KOPT-K1 (cell line): ENCODE measurements at regions not wholly inside any gene's neighbourhood (a gene's known extent, or its start where the extent isn't known, plus 50 kb on each side); places are given as distances from the start of the nearest gene placed in this dataset.

Experiments used
- H3K27ac ChIP-seq: fragments of 200-600 bp; sonication (generic); 2 replicates; pipeline ENCODE4 v1.5.1; 2016; ENCODE audit warnings: antibody characterized with exemption, mild to moderate bottlenecking, low read depth, low read length; ENCODE audit not compliant: poor library complexity, severe bottlenecking
- H3K36me3 ChIP-seq: fragments of 200-600 bp; sonication (generic); 2 replicates; pipeline ENCODE4 v1.5.1; 2017; ENCODE audit warnings: antibody characterized with exemption, mild to moderate bottlenecking, low read length, moderate library complexity; ENCODE audit not compliant: insufficient read depth
- H3K9me3 ChIP-seq: fragments of 200-600 bp; sonication (generic); 2 replicates; pipeline ENCODE4 v1.5.1; 2017; ENCODE audit warnings: antibody characterized with exemption, low read length, mild to moderate bottlenecking; ENCODE audit not compliant: insufficient read depth, poor library complexity, severe bottlenecking

- no peaks in the 10 kb centered on the region for H3K36me3 ChIP-seq
- no peak overlapping the region for H3K27ac ChIP-seq
- no peaks in the 10 kb centered on the region for H3K9me3 ChIP-seq
Measured at GRCh38 chr1:90414201-90414600, 302.9 kb downstream of the BARHL2 start.

- H3K27ac ChIP-seq: no peak overlapping the region
- H3K36me3 ChIP-seq: no peaks in the 10 kb centered on the region
- H3K9me3 ChIP-seq: no peaks in the 10 kb centered on the region
Measured at GRCh38 chr1:90413519-90413918, 303.6 kb downstream of the BARHL2 start.

GRCh38 chr1:90412563-90412962 lies 304.5 kb downstream of the BARHL2 start:
- Histone ChIP-seq H3K27ac (no peak overlapping the region), H3K36me3 (no peaks in the 10 kb centered on the region), H3K9me3 (no peaks in the 10 kb centered on the region)

GRCh38 chr1:90411185-90411584 lies 305.9 kb downstream of the BARHL2 start:
- Histone ChIP-seq H3K9me3 (no peaks in the 10 kb centered on the region), H3K27ac (no peak overlapping the region), H3K36me3 (no peaks in the 10 kb centered on the region)

GRCh38 chr1:90407737-90408136 lies 309.4 kb downstream of the BARHL2 start:
- Histone ChIP-seq H3K9me3 (no peaks in the 10 kb centered on the region), H3K36me3 (no peaks in the 10 kb centered on the region), H3K27ac (no peak overlapping the region)

GRCh38 chr1:90405726-90406125 lies 311.4 kb downstream of the BARHL2 start:
- no peaks in the 10 kb centered on the region for H3K9me3 ChIP-seq
- no peaks in the 10 kb centered on the region for H3K36me3 ChIP-seq
- no peak overlapping the region for H3K27ac ChIP-seq

- H3K36me3 ChIP-seq: no peaks in the 10 kb centered on the region
- no peak overlapping the region for H3K27ac ChIP-seq
- no peaks in the 10 kb centered on the region for H3K9me3 ChIP-seq
Measured at GRCh38 chr1:90402893-90403849, 313.9 kb downstream of the BARHL2 start.

- H3K36me3 ChIP-seq: no peaks in the 10 kb centered on the region
- H3K27ac ChIP-seq: no peak overlapping the region
- H3K9me3 ChIP-seq: no peaks in the 10 kb centered on the region
Measured at GRCh38 chr1:90400131-90400530, 317.0 kb downstream of the BARHL2 start.

- no peaks in the 10 kb centered on the region for H3K9me3 ChIP-seq
- no peak overlapping the region for H3K27ac ChIP-seq
- no peaks in the 10 kb centered on the region for H3K36me3 ChIP-seq
Measured at GRCh38 chr1:90396917-90397316, 320.2 kb downstream of the BARHL2 start.

- Histone ChIP-seq H3K36me3 (no peaks in the 10 kb centered on the region), H3K27ac (no peak overlapping the region), H3K9me3 (no peaks in the 10 kb centered on the region)
Measured at GRCh38 chr1:90394247-90394646, 322.9 kb downstream of the BARHL2 start.

- no peaks in the 10 kb centered on the region for H3K9me3 ChIP-seq
- H3K27ac ChIP-seq: no peak overlapping the region
- H3K36me3 ChIP-seq: no peaks in the 10 kb centered on the region
Measured at GRCh38 chr1:90393025-90393424, 324.1 kb downstream of the BARHL2 start.

GRCh38 chr1:90391126-90391525 lies 326.0 kb downstream of the BARHL2 start:
- Histone ChIP-seq H3K36me3 (no peaks in the 10 kb centered on the region), H3K27ac (no peak overlapping the region), H3K9me3 (no peaks in the 10 kb centered on the region)

GRCh38 chr1:90387805-90388204 lies 329.3 kb downstream of the BARHL2 start:
- Histone ChIP-seq H3K36me3 (no peaks in the 10 kb centered on the region), H3K9me3 (no peaks in the 10 kb centered on the region), H3K27ac (no peak overlapping the region)

- H3K27ac ChIP-seq: no peak overlapping the region
- H3K9me3 ChIP-seq: no peaks in the 10 kb centered on the region
- H3K36me3 ChIP-seq: no peaks in the 10 kb centered on the region
Measured at GRCh38 chr1:90386899-90387720, 330.0 kb downstream of the BARHL2 start.

GRCh38 chr1:90384193-90384592 lies 332.9 kb downstream of the BARHL2 start:
- H3K36me3 ChIP-seq: no peaks in the 10 kb centered on the region
- H3K27ac ChIP-seq: no peak overlapping the region
- H3K9me3 ChIP-seq: no peaks in the 10 kb centered on the region
